ENCODE measurements at regions not wholly inside any gene's neighbourhood (a gene's known extent, or its start where the extent isn't known, plus 50 kb on each side); places are given as distances from the start of the nearest gene placed in this dataset.

DNA sequence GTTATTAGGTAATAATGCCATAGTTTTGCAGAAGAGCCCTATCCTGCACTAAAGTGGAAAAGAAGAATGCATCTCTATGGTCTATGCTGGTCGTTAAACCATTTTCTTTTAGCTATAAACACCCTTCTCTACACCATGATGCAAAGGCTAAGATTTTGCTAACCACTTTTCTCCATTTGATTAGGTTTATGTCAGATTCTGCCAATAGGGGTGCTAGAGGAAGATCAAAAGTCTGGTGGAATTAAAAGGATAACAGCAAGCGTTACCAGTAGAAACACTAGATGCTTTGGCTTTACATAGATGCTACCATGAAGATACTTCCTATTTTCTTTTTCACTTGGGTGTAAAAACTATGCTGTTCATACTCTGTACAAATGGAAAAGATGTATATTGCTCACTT, 669.8 kb upstream of the ARPP21 start:
- Histone ChIP-seq H3K36me3 (ENCODE audit: control insufficient read depth, insufficient read depth, low read length) (no peaks in the 10 kb centered on the region), H3K27me3 (replicated peaks; ENCODE audit: control insufficient read depth, insufficient read depth, low read length) (no peaks in the 10 kb centered on the region), H3K4me3 (replicated peaks; ENCODE audit: low read depth, low read length) (no peak overlapping the region)
- TF ChIP-seq, protein P1, sequence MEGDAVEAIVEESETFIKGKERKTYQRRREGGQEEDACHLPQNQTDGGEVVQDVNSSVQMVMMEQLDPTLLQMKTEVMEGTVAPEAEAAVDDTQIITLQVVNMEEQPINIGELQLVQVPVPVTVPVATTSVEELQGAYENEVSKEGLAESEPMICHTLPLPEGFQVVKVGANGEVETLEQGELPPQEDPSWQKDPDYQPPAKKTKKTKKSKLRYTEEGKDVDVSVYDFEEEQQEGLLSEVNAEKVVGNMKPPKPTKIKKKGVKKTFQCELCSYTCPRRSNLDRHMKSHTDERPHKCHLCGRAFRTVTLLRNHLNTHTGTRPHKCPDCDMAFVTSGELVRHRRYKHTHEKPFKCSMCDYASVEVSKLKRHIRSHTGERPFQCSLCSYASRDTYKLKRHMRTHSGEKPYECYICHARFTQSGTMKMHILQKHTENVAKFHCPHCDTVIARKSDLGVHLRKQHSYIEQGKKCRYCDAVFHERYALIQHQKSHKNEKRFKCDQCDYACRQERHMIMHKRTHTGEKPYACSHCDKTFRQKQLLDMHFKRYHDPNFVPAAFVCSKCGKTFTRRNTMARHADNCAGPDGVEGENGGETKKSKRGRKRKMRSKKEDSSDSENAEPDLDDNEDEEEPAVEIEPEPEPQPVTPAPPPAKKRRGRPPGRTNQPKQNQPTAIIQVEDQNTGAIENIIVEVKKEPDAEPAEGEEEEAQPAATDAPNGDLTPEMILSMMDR (IDR thresholded peaks at IDR 0.05; ENCODE audit: insufficient read depth, low read length, poor library complexity, severe bottlenecking): no peak
- DNase-seq (ENCODE audit: extremely low read depth, insufficient read length): no peak

DNA sequence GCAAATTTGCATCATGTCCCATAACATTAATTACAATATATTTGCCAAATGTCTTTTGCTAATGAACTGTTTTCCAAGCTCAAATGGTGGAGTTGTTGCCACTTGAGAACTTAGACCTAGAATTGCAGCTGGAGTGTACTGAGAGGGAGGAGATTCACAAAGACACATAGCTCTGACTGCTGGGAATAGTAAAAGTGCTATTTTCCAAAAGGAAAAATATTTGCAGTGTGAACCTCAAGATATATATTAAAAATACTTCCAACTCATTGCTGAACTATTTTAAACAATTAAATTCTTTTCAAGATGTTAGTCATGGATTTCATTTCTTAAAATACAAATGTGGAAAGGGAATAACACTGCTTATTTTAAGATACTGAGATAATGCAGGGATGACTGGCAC, 666.8 kb upstream of the ARPP21 start:
- H3K4me3 ChIP-seq (replicated peaks; ENCODE audit: low read depth, low read length): no peak overlapping the region
- TF ChIP-seq, protein P1 (IDR thresholded peaks at IDR 0.05; ENCODE audit: insufficient read depth, low read length, poor library complexity, severe bottlenecking): no peak
- H3K27me3 ChIP-seq (replicated peaks; ENCODE audit: control insufficient read depth, insufficient read depth, low read length): no peaks in the 10 kb centered on the region
- no peak for DNase-seq (ENCODE audit: extremely low read depth, insufficient read length)
- H3K36me3 ChIP-seq (ENCODE audit: control insufficient read depth, insufficient read depth, low read length): no peaks in the 10 kb centered on the region

DNA sequence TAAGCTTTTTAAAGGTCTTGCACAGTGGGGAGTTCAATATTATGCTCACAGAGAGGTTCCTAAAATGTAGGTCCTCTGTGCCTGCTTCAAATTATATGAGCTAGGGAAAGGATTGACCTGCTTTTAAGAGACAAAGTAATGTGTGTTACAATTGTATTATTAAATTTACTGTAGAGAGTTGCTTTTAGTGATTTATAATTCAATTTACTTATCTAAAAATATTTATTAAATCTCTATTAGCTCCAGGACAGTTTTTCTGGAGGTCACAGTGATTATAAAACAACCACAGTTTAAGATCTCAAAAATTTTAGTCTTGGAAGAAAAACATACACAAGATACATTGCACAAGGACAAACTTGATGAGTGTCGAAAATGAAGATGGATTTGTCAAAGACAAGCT, 665.7 kb upstream of the ARPP21 start:
- Histone ChIP-seq H3K4me3 (replicated peaks; ENCODE audit: low read depth, low read length) (no peak overlapping the region), H3K36me3 (ENCODE audit: control insufficient read depth, insufficient read depth, low read length) (no peaks in the 10 kb centered on the region), H3K27me3 (replicated peaks; ENCODE audit: control insufficient read depth, insufficient read depth, low read length) (no peaks in the 10 kb centered on the region)
- TF ChIP-seq, protein P1 (IDR thresholded peaks at IDR 0.05; ENCODE audit: insufficient read depth, low read length, poor library complexity, severe bottlenecking): no peak
- no peak for DNase-seq (ENCODE audit: extremely low read depth, insufficient read length)

DNA sequence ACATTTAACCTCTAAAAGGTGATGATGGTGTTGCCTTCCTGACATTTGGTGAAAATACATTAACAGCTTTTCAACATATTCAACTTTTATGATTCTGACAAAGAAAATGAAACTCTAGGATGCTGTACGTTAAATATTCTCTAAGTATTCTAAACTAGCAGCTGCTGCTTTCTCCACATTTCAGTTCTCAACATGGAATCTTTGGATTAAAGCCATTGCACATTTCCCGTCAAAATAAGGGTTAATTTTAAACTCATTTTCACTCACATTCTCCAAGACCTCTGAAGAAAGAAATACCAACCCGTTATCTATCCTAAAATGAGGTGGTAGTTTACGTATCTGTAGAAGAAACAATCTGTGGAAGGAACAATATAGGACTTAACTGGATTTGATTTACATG, 655.7 kb upstream of the ARPP21 start:
- Histone ChIP-seq H3K4me3 (replicated peaks; ENCODE audit: low read depth, low read length) (no peak overlapping the region), H3K27me3 (replicated peaks; ENCODE audit: control insufficient read depth, insufficient read depth, low read length) (no peaks in the 10 kb centered on the region), H3K36me3 (ENCODE audit: control insufficient read depth, insufficient read depth, low read length) (no peaks in the 10 kb centered on the region)
- TF ChIP-seq, protein P1 (IDR thresholded peaks at IDR 0.05; ENCODE audit: insufficient read depth, low read length, poor library complexity, severe bottlenecking): no peak
- no peak for DNase-seq (ENCODE audit: extremely low read depth, insufficient read length)

DNA sequence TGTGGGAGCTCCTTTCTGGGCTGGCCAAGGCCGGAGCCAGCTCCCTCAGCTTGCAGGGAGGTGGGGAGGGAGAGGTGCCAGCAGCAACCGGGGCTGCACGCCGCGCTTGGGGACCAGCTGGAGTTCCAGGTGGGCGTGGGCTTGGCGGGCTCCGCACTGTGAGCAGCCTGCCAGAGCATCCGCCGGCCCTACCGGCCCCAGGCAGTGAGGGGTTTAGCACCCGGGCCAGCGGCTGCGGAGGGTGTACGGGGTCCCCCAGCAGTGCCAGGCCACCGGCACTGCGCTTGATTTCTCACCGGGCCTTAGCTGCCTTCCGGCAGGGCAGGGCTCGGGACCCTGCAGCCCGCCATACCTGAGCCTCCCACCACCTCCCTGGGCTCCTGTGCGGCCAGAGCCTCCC, 651.0 kb upstream of the ARPP21 start:
- TF ChIP-seq, protein P1 (IDR thresholded peaks at IDR 0.05; ENCODE audit: insufficient read depth, low read length, poor library complexity, severe bottlenecking): no peak
- Histone ChIP-seq H3K27me3 (replicated peaks; ENCODE audit: control insufficient read depth, insufficient read depth, low read length) (no peaks in the 10 kb centered on the region), H3K36me3 (ENCODE audit: control insufficient read depth, insufficient read depth, low read length) (no peaks in the 10 kb centered on the region), H3K4me3 (replicated peaks; ENCODE audit: low read depth, low read length) (no peak overlapping the region)
- no peak for DNase-seq (ENCODE audit: extremely low read depth, insufficient read length)

DNA sequence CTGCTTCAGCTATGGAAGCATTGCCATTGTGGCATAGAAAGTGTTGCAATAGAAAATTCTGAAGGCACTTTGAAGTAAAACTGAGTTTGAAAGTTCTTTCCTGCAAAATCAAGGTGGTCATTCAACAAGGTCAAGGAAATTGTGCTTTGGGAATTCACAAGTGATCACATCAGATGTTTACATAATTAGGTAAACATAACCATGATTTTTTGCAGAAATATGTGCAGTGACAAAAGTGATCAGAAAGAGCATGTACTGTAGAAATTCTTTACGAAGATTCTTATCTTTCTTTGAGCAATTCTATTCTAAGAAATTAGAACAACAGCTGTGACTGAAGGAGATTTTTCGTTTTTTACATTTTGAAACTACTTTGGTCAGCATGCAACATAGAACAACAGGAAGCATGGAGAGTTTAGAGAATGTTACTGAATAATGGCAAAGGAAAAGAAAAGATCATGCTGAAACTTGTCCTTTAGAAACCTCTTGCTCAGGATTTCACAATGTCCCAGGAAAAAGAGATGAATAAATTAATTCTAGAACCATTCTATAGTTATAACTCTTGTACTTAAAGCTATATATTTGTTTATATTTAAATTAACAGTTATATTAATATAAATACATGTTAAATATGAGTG, 643.4 kb upstream of the ARPP21 start:
- no peaks in the 10 kb centered on the region for H3K36me3 ChIP-seq (ENCODE audit: control insufficient read depth, insufficient read depth, low read length)
- TF ChIP-seq, protein P1 (IDR thresholded peaks at IDR 0.05; ENCODE audit: insufficient read depth, low read length, poor library complexity, severe bottlenecking): no peak
- no peak for DNase-seq (ENCODE audit: extremely low read depth, insufficient read length)
- no peak overlapping the region for H3K4me3 ChIP-seq (replicated peaks; ENCODE audit: low read depth, low read length)
- no peaks in the 10 kb centered on the region for H3K27me3 ChIP-seq (replicated peaks; ENCODE audit: control insufficient read depth, insufficient read depth, low read length)

Data from GM06990 (cell line).